NCI-H2227 (cell line): ENCODE measurements at regions not wholly inside any gene's neighbourhood (a gene's known extent, or its start where the extent isn't known, plus 50 kb on each side); places are given as distances from the start of the nearest gene placed in this dataset.

Experiments
- DNase-seq: peaks from one replicate; lab custom pipeline; 2025; ENCODE audit not compliant: unreplicated experiment; lab: John Stamatoyannopoulos, UW

- DNase-seq: no peak
Measured at GRCh38 chr4:132506568-132506967, 642.5 kb upstream of the PCDH10 start.

- DNase-seq: no peak
Measured at GRCh38 chr4:132513491-132513890, 635.6 kb upstream of the PCDH10 start.

GRCh38 chr4:132526652-132527051 lies 622.4 kb upstream of the PCDH10 start:
- no peak for DNase-seq

- DNase-seq: no peak
Measured at GRCh38 chr4:132527817-132528216, 621.3 kb upstream of the PCDH10 start.

- DNase-seq: no peak
Measured at GRCh38 chr4:132530861-132531260, 618.2 kb upstream of the PCDH10 start.

GRCh38 chr4:132540268-132540667 lies 608.8 kb upstream of the PCDH10 start:
- no peak for DNase-seq

- DNase-seq: no peak
Measured at GRCh38 chr4:132540797-132541196, 608.3 kb upstream of the PCDH10 start.

GRCh38 chr4:132542228-132542627 lies 606.9 kb upstream of the PCDH10 start:
- no peak for DNase-seq

GRCh38 chr4:132548463-132548862 lies 600.6 kb upstream of the PCDH10 start:
- DNase-seq: no peak

GRCh38 chr4:132556316-132556715 lies 592.8 kb upstream of the PCDH10 start:
- no peak for DNase-seq

- no peak for DNase-seq
Measured at GRCh38 chr4:132557660-132558059, 591.4 kb upstream of the PCDH10 start.

- no peak for DNase-seq
Measured at GRCh38 chr4:132564920-132565319, 584.2 kb upstream of the PCDH10 start.

- no peak for DNase-seq
Measured at GRCh38 chr4:132565542-132565941, 583.6 kb upstream of the PCDH10 start.

- no peak for DNase-seq
Measured at GRCh38 chr4:132572210-132572609, 576.9 kb upstream of the PCDH10 start.

- no peak for DNase-seq
Measured at GRCh38 chr4:132587626-132588025, 561.5 kb upstream of the PCDH10 start.

GRCh38 chr4:132592340-132592739 lies 556.8 kb upstream of the PCDH10 start:
- no peak for DNase-seq

- no peak for DNase-seq
Measured at GRCh38 chr4:132592850-132593249, 556.2 kb upstream of the PCDH10 start.

- no peak for DNase-seq
Measured at GRCh38 chr4:132593717-132594400, 555.2 kb upstream of the PCDH10 start.

- DNase-seq: no peak
Measured at GRCh38 chr4:132596186-132596585, 552.9 kb upstream of the PCDH10 start.

GRCh38 chr4:132605551-132605950 lies 543.5 kb upstream of the PCDH10 start:
- DNase-seq: no peak

GRCh38 chr4:132614682-132615081 lies 534.4 kb upstream of the PCDH10 start:
- DNase-seq: no peak

GRCh38 chr4:132619968-132620367 lies 529.1 kb upstream of the PCDH10 start:
- no peak for DNase-seq
